ENCODE measurements at regions not wholly inside any gene's neighbourhood (a gene's known extent, or its start where the extent isn't known, plus 50 kb on each side); places are given as distances from the start of the nearest gene placed in this dataset.

DNA sequence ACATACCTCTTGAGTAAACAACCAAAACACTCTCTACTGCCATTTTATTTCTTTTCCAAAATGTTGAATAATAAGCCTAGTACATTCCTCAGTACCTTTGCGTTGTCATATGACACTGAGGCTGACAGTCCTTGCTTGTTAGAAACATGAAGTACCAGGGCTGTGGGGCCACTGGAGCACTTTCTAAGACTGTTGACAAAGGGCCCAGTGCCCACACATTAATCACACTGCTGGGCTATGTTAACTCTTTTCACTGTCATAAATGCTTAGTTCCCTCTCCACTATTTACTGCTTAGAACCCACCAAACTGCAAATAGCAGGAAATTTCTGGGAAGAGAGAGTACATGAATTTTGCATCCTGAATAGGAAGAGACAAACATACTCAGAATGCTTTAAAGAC, 57.1 kb downstream of the FAM47B start:
- H3K9me2 ChIP-seq (replicated peaks; ENCODE audit: insufficient read depth, low read length) = no peaks in the 10 kb centered on the region
- H3K27ac ChIP-seq (ENCODE audit: low read length) = no peak overlapping the region
- no peaks in the 10 kb centered on the region for H3F3A ChIP-seq (ENCODE audit: insufficient read depth, low read length)
- no peaks in the 10 kb centered on the region for H3K79me2 ChIP-seq (ENCODE audit: low read length)
- no peak for DNase-seq
- no peak overlapping the region for H3K4me2 ChIP-seq (ENCODE audit: low read depth, low read length)
- H3K4me3 ChIP-seq (ENCODE audit: low read length) = no peak overlapping the region
- H3K9me3 ChIP-seq (replicated peaks; ENCODE audit: insufficient read depth, low read length) = no peaks in the 10 kb centered on the region
- H3K36me3 ChIP-seq (replicated peaks; ENCODE audit: insufficient read depth, low read length) = no peaks in the 10 kb centered on the region
- TF ChIP-seq EZH2 (optimal IDR thresholded peaks at IDR 0.05; ENCODE audit: low read depth, low read length) (no peak), EZH2phosphoT487 (IDR thresholded peaks at IDR 0.05; ENCODE audit: low read length) (no peak)
- TF ChIP-seq, protein P1, sequence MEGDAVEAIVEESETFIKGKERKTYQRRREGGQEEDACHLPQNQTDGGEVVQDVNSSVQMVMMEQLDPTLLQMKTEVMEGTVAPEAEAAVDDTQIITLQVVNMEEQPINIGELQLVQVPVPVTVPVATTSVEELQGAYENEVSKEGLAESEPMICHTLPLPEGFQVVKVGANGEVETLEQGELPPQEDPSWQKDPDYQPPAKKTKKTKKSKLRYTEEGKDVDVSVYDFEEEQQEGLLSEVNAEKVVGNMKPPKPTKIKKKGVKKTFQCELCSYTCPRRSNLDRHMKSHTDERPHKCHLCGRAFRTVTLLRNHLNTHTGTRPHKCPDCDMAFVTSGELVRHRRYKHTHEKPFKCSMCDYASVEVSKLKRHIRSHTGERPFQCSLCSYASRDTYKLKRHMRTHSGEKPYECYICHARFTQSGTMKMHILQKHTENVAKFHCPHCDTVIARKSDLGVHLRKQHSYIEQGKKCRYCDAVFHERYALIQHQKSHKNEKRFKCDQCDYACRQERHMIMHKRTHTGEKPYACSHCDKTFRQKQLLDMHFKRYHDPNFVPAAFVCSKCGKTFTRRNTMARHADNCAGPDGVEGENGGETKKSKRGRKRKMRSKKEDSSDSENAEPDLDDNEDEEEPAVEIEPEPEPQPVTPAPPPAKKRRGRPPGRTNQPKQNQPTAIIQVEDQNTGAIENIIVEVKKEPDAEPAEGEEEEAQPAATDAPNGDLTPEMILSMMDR (IDR thresholded peaks at IDR 0.05; ENCODE audit: low read length) = no peak
- H3K9ac ChIP-seq (ENCODE audit: low read length) = no peak overlapping the region
- no peaks in the 10 kb centered on the region for H3K4me1 ChIP-seq (ENCODE audit: low read length)
- no peak overlapping the region for H2AFZ ChIP-seq (ENCODE audit: low read length)
- no peaks in the 10 kb centered on the region for H3K27me3 ChIP-seq (replicated peaks; ENCODE audit: insufficient read depth, low read length)
- no peaks in the 10 kb centered on the region for H4K20me1 ChIP-seq (ENCODE audit: insufficient read depth, low read length)

DNA sequence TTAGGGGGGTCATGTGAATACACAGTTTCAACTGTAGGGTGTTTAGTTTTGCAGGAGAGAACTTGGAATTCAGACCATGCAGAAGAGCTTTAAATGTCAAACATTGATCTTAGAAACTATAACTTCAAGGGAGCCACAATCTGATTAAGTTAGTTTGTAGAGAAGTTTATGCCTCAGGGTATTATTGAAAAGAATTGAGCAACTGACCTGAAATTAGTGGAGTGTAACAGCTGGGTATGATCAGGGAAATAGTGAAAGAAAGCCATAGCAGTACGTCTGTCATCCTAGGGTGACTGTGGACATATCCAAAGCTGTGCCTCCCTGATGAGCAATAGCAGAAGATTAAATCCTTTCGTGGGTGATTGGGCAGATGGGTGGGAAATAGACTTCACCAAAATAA, 63.8 kb downstream of the FAM47B start:
- Histone ChIP-seq H3K36me3 (replicated peaks; ENCODE audit: insufficient read depth, low read length) (no peaks in the 10 kb centered on the region), H3K27ac (ENCODE audit: low read length) (no peak overlapping the region), H3K79me2 (ENCODE audit: low read length) (no peaks in the 10 kb centered on the region), H3K9me3 (replicated peaks; ENCODE audit: insufficient read depth, low read length) (no peaks in the 10 kb centered on the region), H3K4me1 (ENCODE audit: low read length) (no peaks in the 10 kb centered on the region), H3F3A (ENCODE audit: insufficient read depth, low read length) (no peaks in the 10 kb centered on the region), H4K20me1 (ENCODE audit: insufficient read depth, low read length) (no peaks in the 10 kb centered on the region), H3K4me2 (ENCODE audit: low read depth, low read length) (no peak overlapping the region), H3K4me3 (ENCODE audit: low read length) (no peak overlapping the region), H3K9me2 (replicated peaks; ENCODE audit: insufficient read depth, low read length) (no peaks in the 10 kb centered on the region), H3K9ac (ENCODE audit: low read length) (no peak overlapping the region), H2AFZ (ENCODE audit: low read length) (no peak overlapping the region), H3K27me3 (replicated peaks; ENCODE audit: insufficient read depth, low read length) (no peaks in the 10 kb centered on the region)
- TF ChIP-seq, protein P1 (IDR thresholded peaks at IDR 0.05; ENCODE audit: low read length) = no peak
- TF ChIP-seq EZH2phosphoT487 (IDR thresholded peaks at IDR 0.05; ENCODE audit: low read length) = no peak
- no peak for TF ChIP-seq EZH2 (optimal IDR thresholded peaks at IDR 0.05; ENCODE audit: low read depth, low read length)
- no peak for DNase-seq

DNA sequence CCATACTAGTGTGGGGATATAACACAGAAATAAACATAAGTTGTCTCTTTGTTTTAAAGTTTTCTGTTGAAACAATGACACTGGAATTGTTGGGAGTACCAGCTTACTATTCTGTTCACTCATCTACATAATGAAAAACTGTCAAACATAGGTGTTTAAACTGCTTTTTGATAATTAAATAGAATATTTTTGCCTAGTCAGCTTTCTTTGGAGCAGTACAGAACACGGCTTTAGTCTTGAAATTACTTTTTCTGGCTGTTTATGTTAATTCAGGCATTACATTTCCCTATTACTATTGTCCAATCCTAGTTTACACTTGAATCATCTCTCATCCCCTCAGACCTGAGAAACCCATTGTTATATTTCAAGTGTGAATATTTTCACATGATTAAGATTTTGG, 73.0 kb downstream of the FAM47B start:
- Histone ChIP-seq H2AFZ (ENCODE audit: low read length) (no peak overlapping the region), H3K9me2 (replicated peaks; ENCODE audit: insufficient read depth, low read length) (no peaks in the 10 kb centered on the region), H3K4me3 (ENCODE audit: low read length) (no peak overlapping the region), H3K27me3 (replicated peaks; ENCODE audit: insufficient read depth, low read length) (no peaks in the 10 kb centered on the region), H3F3A (ENCODE audit: insufficient read depth, low read length) (no peaks in the 10 kb centered on the region), H3K27ac (ENCODE audit: low read length) (no peak overlapping the region), H3K9ac (ENCODE audit: low read length) (no peak overlapping the region), H3K4me1 (ENCODE audit: low read length) (no peaks in the 10 kb centered on the region), H3K4me2 (ENCODE audit: low read depth, low read length) (no peak overlapping the region), H3K79me2 (ENCODE audit: low read length) (no peaks in the 10 kb centered on the region), H4K20me1 (ENCODE audit: insufficient read depth, low read length) (no peaks in the 10 kb centered on the region), H3K36me3 (replicated peaks; ENCODE audit: insufficient read depth, low read length) (no peaks in the 10 kb centered on the region), H3K9me3 (replicated peaks; ENCODE audit: insufficient read depth, low read length) (no peaks in the 10 kb centered on the region)
- no peak for DNase-seq
- no peak for TF ChIP-seq EZH2phosphoT487 (IDR thresholded peaks at IDR 0.05; ENCODE audit: low read length)
- no peak for TF ChIP-seq EZH2 (optimal IDR thresholded peaks at IDR 0.05; ENCODE audit: low read depth, low read length)
- TF ChIP-seq, protein P1 (IDR thresholded peaks at IDR 0.05; ENCODE audit: low read length) = no peak
